ENCODE measurements at regions not wholly inside any gene's neighbourhood (a gene's known extent, or its start where the extent isn't known, plus 50 kb on each side); places are given as distances from the start of the nearest gene placed in this dataset.

GRCh38 chr2:48138898-48139297 lies 175.6 kb upstream of the FOXN2 start:
- no peak for DNase-seq (ENCODE audit: low read depth)

GRCh38 chr2:48140586-48140985 lies 173.9 kb upstream of the FOXN2 start:
- DNase-seq (ENCODE audit: low read depth) = no peak

GRCh38 chr2:48144777-48145176 lies 169.7 kb upstream of the FOXN2 start:
- no peak for DNase-seq (ENCODE audit: low read depth)

- DNase-seq (ENCODE audit: low read depth) = no peak
These were observed 168.5 kb upstream of the FOXN2 start for GRCh38 chr2:48145845-48146452.

- no peak for DNase-seq (ENCODE audit: low read depth)
These were observed 167.9 kb upstream of the FOXN2 start for GRCh38 chr2:48146552-48146951.

GRCh38 chr2:48147719-48148118 lies 166.8 kb upstream of the FOXN2 start:
- no peak for DNase-seq (ENCODE audit: low read depth)

- DNase-seq (ENCODE audit: low read depth) = no peak
These were observed 165.5 kb upstream of the FOXN2 start for GRCh38 chr2:48148841-48149430.

- DNase-seq (ENCODE audit: low read depth) = no peak
These were observed 157.3 kb upstream of the FOXN2 start for GRCh38 chr2:48157150-48157549.

- DNase-seq (ENCODE audit: low read depth) = no peak
These were observed 152.9 kb upstream of the FOXN2 start for GRCh38 chr2:48161628-48162027.

- no peak for DNase-seq (ENCODE audit: low read depth)
These were observed 151.7 kb upstream of the FOXN2 start for GRCh38 chr2:48162742-48163141.

GRCh38 chr2:48165070-48165753 lies 149.3 kb upstream of the FOXN2 start:
- no peak for DNase-seq (ENCODE audit: low read depth)

- DNase-seq (ENCODE audit: low read depth) = no peak
These were observed 145.3 kb upstream of the FOXN2 start for GRCh38 chr2:48169141-48169592.

- DNase-seq (ENCODE audit: low read depth) = no peak
These were observed 144.2 kb upstream of the FOXN2 start for GRCh38 chr2:48170281-48170680.

GRCh38 chr2:48173141-48173540 lies 141.3 kb upstream of the FOXN2 start:
- no peak for DNase-seq (ENCODE audit: low read depth)

- DNase-seq (ENCODE audit: low read depth) = no peak
These were observed 140.0 kb upstream of the FOXN2 start for GRCh38 chr2:48174503-48174902.

GRCh38 chr2:48175254-48175653 lies 139.2 kb upstream of the FOXN2 start:
- DNase-seq (ENCODE audit: low read depth) = peak; percentile 58

GRCh38 chr2:48175656-48176055 lies 138.8 kb upstream of the FOXN2 start:
- no peak for DNase-seq (ENCODE audit: low read depth)

GRCh38 chr2:48176876-48177275 lies 137.6 kb upstream of the FOXN2 start:
- DNase-seq (ENCODE audit: low read depth) = no peak

- no peak for DNase-seq (ENCODE audit: low read depth)
These were observed 135.9 kb upstream of the FOXN2 start for GRCh38 chr2:48178611-48179010.

GRCh38 chr2:48180557-48180956 lies 133.9 kb upstream of the FOXN2 start:
- DNase-seq (ENCODE audit: low read depth) = no peak

- DNase-seq (ENCODE audit: low read depth) = no peak
These were observed 131.2 kb upstream of the FOXN2 start for GRCh38 chr2:48183276-48183675.

GRCh38 chr2:48183991-48184390 lies 130.5 kb upstream of the FOXN2 start:
- DNase-seq (ENCODE audit: low read depth) = no peak

GRCh38 chr2:48187503-48187902 lies 127.0 kb upstream of the FOXN2 start:
- DNase-seq (ENCODE audit: low read depth) = no peak
